IPS-18a (cell line): ENCODE measurements at regions not wholly inside any gene's neighbourhood (a gene's known extent, or its start where the extent isn't known, plus 50 kb on each side); places are given as distances from the start of the nearest gene placed in this dataset.

Experiments
- H3K27ac ChIP-seq: one replicate; pipeline ENCODE4 v1.5.1; 2013; ENCODE audit warnings: low read length
- H3K27me3 ChIP-seq: one replicate; pipeline ENCODE4 v1.6.1; 2013; ENCODE audit warnings: mild to moderate bottlenecking, low read length; ENCODE audit not compliant: control insufficient read depth, insufficient read depth
- H3K36me3 ChIP-seq: one replicate; pipeline ENCODE4 v1.6.1; 2013; ENCODE audit warnings: low read depth, low read length; ENCODE audit not compliant: control insufficient read depth
- H3K4me1 ChIP-seq: one replicate; pipeline ENCODE4 v1.6.1; 2013; ENCODE audit warnings: low read depth, low read length; ENCODE audit not compliant: control insufficient read depth
- H3K4me3 ChIP-seq: one replicate; pipeline ENCODE4 v1.5.1; 2013; ENCODE audit warnings: low read length
- H3K9ac ChIP-seq: one replicate; pipeline ENCODE4 v1.6.1; 2013; ENCODE audit warnings: mild to moderate bottlenecking, low read length, moderate library complexity
- H3K9me3 ChIP-seq: one replicate; pipeline ENCODE4 v1.6.1; 2013; ENCODE audit warnings: low read depth, low read length; ENCODE audit not compliant: control insufficient read depth

GRCh38 chr12:115394496-115395220 is 710.7 kb upstream of the TBX3 start:
- Histone ChIP-seq H3K9me3 (peaks cover 6% of the 10 kb centered on the region), H3K9ac (no peak overlapping the region), H3K4me1 (no peaks in the 10 kb centered on the region), H3K36me3 (no peaks in the 10 kb centered on the region), H3K27ac (no peak overlapping the region), H3K27me3 (no peaks in the 10 kb centered on the region), H3K4me3 (no peak overlapping the region)

- Histone ChIP-seq H3K9ac (no peak overlapping the region), H3K4me3 (no peak overlapping the region), H3K9me3 (no peaks in the 10 kb centered on the region), H3K27me3 (no peaks in the 10 kb centered on the region), H3K27ac (no peak overlapping the region), H3K4me1 (peaks cover 9% of the 10 kb centered on the region), H3K36me3 (no peaks in the 10 kb centered on the region)
Observed at GRCh38 chr12:115388139-115388538, 704.2 kb upstream of the TBX3 start.

- H3K36me3 ChIP-seq, result no peaks in the 10 kb centered on the region
- peaks cover 9% of the 10 kb centered on the region for H3K4me1 ChIP-seq
- no peaks in the 10 kb centered on the region for H3K9me3 ChIP-seq
- no peak overlapping the region for H3K27ac ChIP-seq
- H3K4me3 ChIP-seq, result no peak overlapping the region
- no peaks in the 10 kb centered on the region for H3K27me3 ChIP-seq
- no peak overlapping the region for H3K9ac ChIP-seq
Observed at GRCh38 chr12:115387467-115387901, 703.5 kb upstream of the TBX3 start.

GRCh38 chr12:115386946-115387345 is 703.0 kb upstream of the TBX3 start:
- no peak overlapping the region for H3K27ac ChIP-seq
- H3K9ac ChIP-seq, result no peak overlapping the region
- peaks cover 9% of the 10 kb centered on the region for H3K4me1 ChIP-seq
- no peaks in the 10 kb centered on the region for H3K36me3 ChIP-seq
- H3K9me3 ChIP-seq, result no peaks in the 10 kb centered on the region
- no peaks in the 10 kb centered on the region for H3K27me3 ChIP-seq
- no peak overlapping the region for H3K4me3 ChIP-seq

- H3K4me1 ChIP-seq, result peaks cover 9% of the 10 kb centered on the region
- H3K27me3 ChIP-seq, result no peaks in the 10 kb centered on the region
- H3K27ac ChIP-seq, result no peak overlapping the region
- no peak overlapping the region for H3K4me3 ChIP-seq
- H3K36me3 ChIP-seq, result no peaks in the 10 kb centered on the region
- H3K9me3 ChIP-seq, result no peaks in the 10 kb centered on the region
- H3K9ac ChIP-seq, result no peak overlapping the region
Observed at GRCh38 chr12:115385141-115385540, 701.2 kb upstream of the TBX3 start.

GRCh38 chr12:115384391-115384790 is 700.4 kb upstream of the TBX3 start:
- H3K27ac ChIP-seq, result no peak overlapping the region
- H3K36me3 ChIP-seq, result no peaks in the 10 kb centered on the region
- H3K4me3 ChIP-seq, result no peak overlapping the region
- no peak overlapping the region for H3K9ac ChIP-seq
- H3K9me3 ChIP-seq, result no peaks in the 10 kb centered on the region
- H3K4me1 ChIP-seq, result peaks cover 9% of the 10 kb centered on the region
- no peaks in the 10 kb centered on the region for H3K27me3 ChIP-seq

GRCh38 chr12:115383668-115384067 is 699.7 kb upstream of the TBX3 start:
- Histone ChIP-seq H3K4me1 (peaks cover 9% of the 10 kb centered on the region), H3K4me3 (no peak overlapping the region), H3K27ac (no peak overlapping the region), H3K9ac (no peak overlapping the region), H3K27me3 (no peaks in the 10 kb centered on the region), H3K9me3 (no peaks in the 10 kb centered on the region), H3K36me3 (no peaks in the 10 kb centered on the region)

- Histone ChIP-seq H3K9ac (no peak overlapping the region), H3K4me3 (no peak overlapping the region), H3K9me3 (no peaks in the 10 kb centered on the region), H3K36me3 (no peaks in the 10 kb centered on the region), H3K27ac (no peak overlapping the region), H3K27me3 (no peaks in the 10 kb centered on the region), H3K4me1 (peaks cover 3% of the 10 kb centered on the region)
Observed at GRCh38 chr12:115382681-115383080, 698.7 kb upstream of the TBX3 start.

GRCh38 chr12:115380546-115381120 is 696.7 kb upstream of the TBX3 start:
- H3K9ac ChIP-seq, result no peak overlapping the region
- no peaks in the 10 kb centered on the region for H3K36me3 ChIP-seq
- H3K27me3 ChIP-seq, result no peaks in the 10 kb centered on the region
- H3K4me3 ChIP-seq, result no peak overlapping the region
- H3K9me3 ChIP-seq, result no peaks in the 10 kb centered on the region
- H3K4me1 ChIP-seq, result no peaks in the 10 kb centered on the region
- no peak overlapping the region for H3K27ac ChIP-seq

- Histone ChIP-seq H3K4me3 (no peak overlapping the region), H3K4me1 (no peaks in the 10 kb centered on the region), H3K9ac (no peak overlapping the region), H3K9me3 (no peaks in the 10 kb centered on the region), H3K36me3 (no peaks in the 10 kb centered on the region), H3K27ac (no peak overlapping the region), H3K27me3 (no peaks in the 10 kb centered on the region)
Observed at GRCh38 chr12:115378291-115378690, 694.3 kb upstream of the TBX3 start.

- Histone ChIP-seq H3K9ac (no peak overlapping the region), H3K36me3 (no peaks in the 10 kb centered on the region), H3K4me1 (no peaks in the 10 kb centered on the region), H3K9me3 (no peaks in the 10 kb centered on the region), H3K27ac (no peak overlapping the region), H3K4me3 (no peak overlapping the region), H3K27me3 (no peaks in the 10 kb centered on the region)
Observed at GRCh38 chr12:115377779-115378178, 693.8 kb upstream of the TBX3 start.

- Histone ChIP-seq H3K27ac (no peak overlapping the region), H3K4me3 (no peak overlapping the region), H3K36me3 (no peaks in the 10 kb centered on the region), H3K27me3 (no peaks in the 10 kb centered on the region), H3K9ac (no peak overlapping the region), H3K4me1 (no peaks in the 10 kb centered on the region), H3K9me3 (no peaks in the 10 kb centered on the region)
Observed at GRCh38 chr12:115377230-115377629, 693.3 kb upstream of the TBX3 start.
